Stimulated activated CD4-positive, alpha-beta T cell treated with anti-CD3 and anti-CD28 coated beads, Interleukin-15, amount 100 ng/mL, for 48 hours (primary cell): ENCODE measurements at regions not wholly inside any gene's neighbourhood (a gene's known extent, or its start where the extent isn't known, plus 50 kb on each side); places are given as distances from the start of the nearest gene placed in this dataset.
"Not testable (repeated sequence)": the region's sequence is repeated elsewhere in the genome, so short reads cannot be mapped to it uniquely, and the experiment has no call there.

ENCODE experiments used
- DNase-seq, 2 donors: peaks; one replicate each; pipeline ENCODE4 v3.0.0-alpha.2; 2020; ENCODE audit warnings: low read depth in 2 of 2

DNA sequence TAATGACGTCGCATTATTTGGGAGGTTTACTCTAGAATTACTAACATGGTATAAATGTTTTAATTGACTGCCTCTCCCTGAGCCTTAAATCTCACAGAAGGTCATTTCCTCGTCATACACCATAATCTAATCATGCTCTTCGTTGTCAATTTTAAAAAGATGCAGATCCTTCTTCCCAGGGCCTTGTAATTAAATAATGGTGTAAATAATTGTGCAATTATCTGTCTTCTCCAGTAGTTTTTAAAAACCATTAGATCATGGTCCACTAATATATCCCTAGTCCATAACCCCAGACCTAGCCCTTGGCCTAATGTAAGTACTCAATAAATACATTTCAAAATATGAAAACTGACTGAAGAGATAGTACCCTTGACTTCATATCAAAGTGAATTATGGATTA is 181.5 kb upstream of the GNAI1 start:
- DNase-seq: no peak

GRCh38 chr7:79952399-79952798 is 182.2 kb upstream of the GNAI1 start:
- DNase-seq: no peak

- DNase-seq: no peak
Observed at GRCh38 chr7:79951415-79951814, 183.2 kb upstream of the GNAI1 start.

DNA sequence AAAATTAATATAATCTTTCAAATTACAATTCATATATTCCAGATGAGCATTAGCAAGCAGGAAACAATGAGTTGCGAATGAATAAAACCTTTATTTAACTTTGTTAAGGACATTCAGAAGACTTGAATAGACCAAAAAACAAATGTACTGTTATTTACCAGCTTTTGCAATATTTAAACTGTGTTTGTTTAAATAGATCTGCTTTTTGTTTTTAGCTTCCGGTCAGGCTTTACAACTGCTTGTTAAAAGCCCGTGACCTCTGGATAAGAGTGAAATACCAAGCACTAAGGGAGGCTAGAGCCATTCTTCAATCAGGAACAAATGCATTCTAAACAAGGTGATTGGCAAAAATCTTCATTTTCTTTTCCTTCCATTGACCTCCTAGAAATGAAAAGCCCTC is 184.9 kb upstream of the GNAI1 start:
- no peak for DNase-seq

DNA sequence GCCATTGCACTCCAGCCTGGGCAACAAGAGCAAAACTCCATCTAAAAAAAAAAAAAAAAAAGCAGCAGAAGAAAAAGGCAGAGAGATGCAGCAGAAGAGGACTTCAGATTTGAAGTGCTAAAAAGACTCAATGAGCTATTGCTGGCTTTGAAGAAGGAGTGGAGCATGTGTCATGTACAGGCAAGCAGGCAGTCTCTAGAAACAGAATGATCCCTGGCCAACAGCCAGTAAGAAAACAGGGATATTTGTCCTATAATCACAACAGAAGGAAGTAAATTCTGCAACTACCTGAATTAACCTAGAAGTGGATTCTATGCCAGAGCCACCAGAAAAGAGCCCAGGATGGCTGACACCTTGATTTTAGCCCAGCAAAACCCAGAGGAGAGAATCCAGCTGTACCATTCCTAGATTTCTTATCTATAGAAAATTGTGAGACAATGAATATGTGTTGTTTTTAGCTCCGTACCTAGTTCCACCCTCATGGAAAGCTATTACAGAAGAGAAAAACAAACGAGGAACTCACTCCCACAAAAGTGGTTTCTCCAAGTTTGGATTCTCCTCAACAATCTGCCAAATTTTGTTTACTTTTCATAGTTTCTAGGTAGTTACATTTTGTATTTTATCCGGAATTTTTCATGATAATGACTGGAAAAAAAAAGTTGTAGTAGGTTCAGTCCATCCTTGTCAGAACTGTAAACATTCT is 198.2 kb upstream of the GNAI1 start:
- no peak for DNase-seq

- no peak for DNase-seq
Observed at GRCh38 chr7:79934727-79935126, 199.9 kb upstream of the GNAI1 start.

- no peak for DNase-seq
Observed at GRCh38 chr7:79933144-79933543, 201.5 kb upstream of the GNAI1 start.

GRCh38 chr7:79930604-79931003 is 204.0 kb upstream of the GNAI1 start:
- DNase-seq: no peak

GRCh38 chr7:79927116-79927515 is 207.5 kb upstream of the GNAI1 start:
- no peak for DNase-seq

- DNase-seq: no peak
Observed at GRCh38 chr7:79923953-79924352, 210.7 kb upstream of the GNAI1 start.

DNA sequence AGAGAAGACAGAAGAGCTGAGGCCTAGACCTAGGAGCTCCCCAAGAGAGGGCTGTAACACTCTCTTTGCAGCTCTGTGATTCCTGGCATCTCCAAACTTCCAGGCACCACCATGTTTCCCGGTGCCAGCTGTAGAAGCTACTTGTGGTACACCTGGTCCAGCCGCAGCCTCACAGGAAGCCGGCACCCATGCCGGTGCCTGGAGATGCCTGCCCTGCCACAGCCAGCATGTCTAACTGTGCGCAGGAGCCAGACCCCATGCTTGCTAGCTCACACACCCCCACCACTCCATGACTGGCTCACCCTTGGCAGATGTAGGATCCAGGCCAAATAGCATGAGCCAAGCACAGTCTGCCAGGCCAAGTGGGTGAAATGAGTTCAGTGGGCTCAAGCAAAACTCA is 211.7 kb upstream of the GNAI1 start:
- DNase-seq: no peak

DNA sequence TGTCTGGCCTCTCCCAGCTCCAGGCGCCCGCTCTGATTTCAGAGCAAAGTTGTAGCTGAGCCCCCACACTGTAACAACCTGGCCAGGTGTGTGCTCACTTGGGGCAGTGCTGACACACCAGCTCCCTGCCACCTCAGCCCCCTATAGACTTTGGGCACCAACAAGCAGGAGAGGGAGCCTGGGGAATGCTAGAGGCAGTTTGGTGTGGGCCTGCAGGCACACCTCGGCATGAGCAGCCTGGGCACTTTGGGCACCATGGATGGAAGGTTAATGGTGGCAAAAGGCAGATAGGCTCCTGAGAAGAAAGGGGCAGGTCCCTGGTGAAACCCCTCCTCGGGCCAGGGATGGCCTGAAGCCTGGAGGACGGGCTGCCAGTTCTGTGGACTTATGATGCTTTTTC is 212.7 kb upstream of the GNAI1 start:
- no peak for DNase-seq

DNA sequence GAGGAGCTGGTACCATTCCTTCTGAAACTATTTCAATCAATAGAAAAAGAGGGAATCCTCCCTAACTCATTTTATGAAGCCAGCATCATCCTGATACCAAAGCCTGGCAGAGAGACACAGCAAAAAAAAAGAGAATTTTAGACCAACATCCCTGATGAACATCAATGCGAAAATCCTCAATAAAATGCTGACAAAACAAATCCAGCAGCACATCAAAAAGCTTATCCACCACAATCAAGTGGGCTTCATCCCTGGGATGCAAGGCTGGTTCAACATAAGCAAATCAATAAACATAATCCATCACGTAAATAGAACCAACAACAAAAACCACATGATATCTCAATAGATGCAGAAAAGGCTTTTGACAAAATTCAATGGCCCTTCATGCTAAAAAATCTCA is 216.0 kb upstream of the GNAI1 start:
- not testable (repeated sequence) for DNase-seq

- not testable (repeated sequence) for DNase-seq
Observed at GRCh38 chr7:79915346-79915745, 219.3 kb upstream of the GNAI1 start.

DNA sequence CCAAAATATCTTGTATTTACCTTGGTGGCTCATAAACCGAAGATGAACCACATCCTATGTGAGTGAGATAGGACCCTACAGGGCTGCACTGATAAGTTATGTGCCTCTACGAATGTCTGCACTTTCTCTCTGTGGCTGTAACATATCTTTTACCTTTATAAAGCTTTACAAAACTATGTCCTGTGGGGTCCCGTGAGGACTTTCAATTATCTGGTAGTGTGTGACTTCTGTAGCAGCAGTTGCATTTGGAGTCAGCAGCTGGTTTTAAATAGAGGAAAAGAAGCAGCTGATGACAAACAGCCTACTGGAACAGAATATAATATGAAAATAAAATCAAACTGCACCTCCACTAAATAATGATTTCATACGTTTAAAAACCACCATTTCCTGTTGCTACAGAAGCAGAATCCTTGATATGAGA is 222.4 kb upstream of the GNAI1 start:
- no peak for DNase-seq

DNA sequence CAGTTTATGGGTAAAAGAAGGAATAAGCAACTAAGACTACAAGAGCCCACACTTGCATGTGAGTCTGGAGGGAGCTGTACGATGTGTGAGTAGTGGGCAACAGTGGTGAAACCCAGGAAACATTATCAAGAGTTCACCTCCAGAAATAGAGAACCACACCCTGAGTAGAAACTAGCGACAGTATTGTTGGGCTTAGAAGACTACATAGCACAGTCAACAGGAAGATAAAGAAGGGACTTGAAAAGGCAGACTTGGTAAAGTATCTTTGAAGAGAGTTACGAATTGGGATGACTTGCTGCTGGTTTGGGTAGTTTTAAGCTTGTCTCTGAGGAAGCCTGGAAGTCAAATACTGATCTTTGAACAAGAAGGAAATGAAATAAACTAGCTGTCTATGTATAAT is 223.2 kb upstream of the GNAI1 start:
- no peak for DNase-seq

DNA sequence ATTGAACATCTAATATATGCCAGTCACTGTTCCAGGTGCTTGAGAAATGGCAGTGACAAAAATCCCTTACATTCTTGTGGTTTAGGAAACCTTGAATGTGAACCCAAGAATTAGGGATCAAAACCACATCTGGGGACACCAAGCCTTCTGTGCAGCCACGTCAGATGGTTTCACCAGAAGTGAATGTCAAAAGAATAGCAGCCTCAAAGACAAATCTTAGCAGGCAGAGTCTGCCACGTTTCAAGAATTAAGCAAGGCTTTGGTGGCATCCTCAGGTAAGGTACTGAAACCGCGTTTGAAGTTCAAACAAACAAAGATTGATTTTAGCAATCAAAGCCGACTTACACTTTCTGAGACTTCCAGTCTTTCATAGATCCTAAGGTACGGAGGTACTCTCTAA is 225.5 kb upstream of the GNAI1 start:
- no peak for DNase-seq

- no peak for DNase-seq
Observed at GRCh38 chr7:79897166-79897565, 237.5 kb upstream of the GNAI1 start.

GRCh38 chr7:79893991-79894390 is 240.6 kb upstream of the GNAI1 start:
- no peak for DNase-seq

- no peak for DNase-seq
Observed at GRCh38 chr7:79882922-79883321, 251.7 kb upstream of the GNAI1 start.

GRCh38 chr7:79880312-79880711 is 254.3 kb upstream of the GNAI1 start:
- DNase-seq: no peak

DNA sequence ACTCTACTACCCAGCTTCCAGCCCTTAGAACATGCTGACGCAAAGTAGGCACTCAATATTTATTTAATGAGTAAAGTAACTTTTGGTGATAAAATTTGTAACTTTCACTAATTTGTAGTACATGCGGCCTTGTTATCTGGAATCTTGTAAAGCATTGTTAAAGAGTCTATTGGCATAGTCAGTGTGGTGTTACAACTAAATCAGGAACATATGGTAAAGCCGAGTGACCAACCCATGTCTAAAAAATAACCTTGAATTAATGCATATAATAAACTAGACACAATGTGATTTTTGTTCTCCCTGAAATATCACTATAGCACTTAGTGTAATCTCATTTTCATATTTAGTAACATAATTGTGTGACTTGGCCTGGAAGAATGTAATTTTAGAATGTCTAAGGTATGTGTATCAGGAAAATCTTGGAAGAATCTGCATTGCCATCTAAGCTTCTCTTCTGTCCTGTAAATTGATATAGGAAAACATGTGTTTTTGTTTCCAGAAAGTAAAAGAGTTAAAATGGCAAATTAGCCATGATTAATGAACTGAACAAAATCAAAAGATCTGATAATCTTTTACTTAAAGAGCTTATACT is 256.7 kb upstream of the GNAI1 start:
- DNase-seq: no peak

- DNase-seq: no peak
Observed at GRCh38 chr7:79876848-79877252, 257.8 kb upstream of the GNAI1 start.

- no peak for DNase-seq
Observed at GRCh38 chr7:79874797-79875196, 259.8 kb upstream of the GNAI1 start.
